GM10248 (cell line): ENCODE measurements at regions not wholly inside any gene's neighbourhood (a gene's known extent, or its start where the extent isn't known, plus 50 kb on each side); places are given as distances from the start of the nearest gene placed in this dataset.

Experiments
- CTCF ChIA-PET: fragments of 300-600 bp; sonication (Branson Sonifier 250); formaldehyde crosslinking; extraction: SDS; loops from one replicate; lab custom pipeline; 2021; ENCODE audit warnings: antibody characterized with exemption; lab: Yijun Ruan, JAX
- POLR2A ChIA-PET: fragments of 350-650 bp; sonication (Branson Sonifier 250); formaldehyde crosslinking; extraction: SDS; loops from one replicate; lab custom pipeline; 2020; ENCODE audit warnings: antibody characterized with exemption; lab: Yijun Ruan, JAX
- DNase-seq: peaks from one replicate; pipeline ENCODE4 v3.0.0; 2012; ENCODE audit errors: extremely low spot score
- TF ChIP-seq, protein P1 (sequence below): IDR thresholded peaks from 2 replicates; pipeline ENCODE4 v1.5.1; 2012; ENCODE audit warnings: mild to moderate bottlenecking, low read depth; ENCODE audit errors: extremely low read depth, missing control alignments, control extremely low read depth

- peak; percentile 76 for DNase-seq
- TF ChIP-seq, protein P1, sequence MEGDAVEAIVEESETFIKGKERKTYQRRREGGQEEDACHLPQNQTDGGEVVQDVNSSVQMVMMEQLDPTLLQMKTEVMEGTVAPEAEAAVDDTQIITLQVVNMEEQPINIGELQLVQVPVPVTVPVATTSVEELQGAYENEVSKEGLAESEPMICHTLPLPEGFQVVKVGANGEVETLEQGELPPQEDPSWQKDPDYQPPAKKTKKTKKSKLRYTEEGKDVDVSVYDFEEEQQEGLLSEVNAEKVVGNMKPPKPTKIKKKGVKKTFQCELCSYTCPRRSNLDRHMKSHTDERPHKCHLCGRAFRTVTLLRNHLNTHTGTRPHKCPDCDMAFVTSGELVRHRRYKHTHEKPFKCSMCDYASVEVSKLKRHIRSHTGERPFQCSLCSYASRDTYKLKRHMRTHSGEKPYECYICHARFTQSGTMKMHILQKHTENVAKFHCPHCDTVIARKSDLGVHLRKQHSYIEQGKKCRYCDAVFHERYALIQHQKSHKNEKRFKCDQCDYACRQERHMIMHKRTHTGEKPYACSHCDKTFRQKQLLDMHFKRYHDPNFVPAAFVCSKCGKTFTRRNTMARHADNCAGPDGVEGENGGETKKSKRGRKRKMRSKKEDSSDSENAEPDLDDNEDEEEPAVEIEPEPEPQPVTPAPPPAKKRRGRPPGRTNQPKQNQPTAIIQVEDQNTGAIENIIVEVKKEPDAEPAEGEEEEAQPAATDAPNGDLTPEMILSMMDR: no peak
- ChIA-PET CTCF (interaction anchor here (0.8 to 2.8 kb wide), 12 partner anchors 7 to 305 kb away, joined by 3 to 7 read pairs (median 4); partner anchors contain the start of gene MYLIP), POLR2A (interaction anchor here (0.7 to 1.8 kb wide), 4 partner anchors 21 to 230 kb away, joined by 3 to 14 read pairs (median 4); partner anchors contain the start of gene MYLIP)
These were observed 227.5 kb upstream of the MYLIP start for GRCh38 chr6:15901141-15902115.

- DNase-seq: no peak
- TF ChIP-seq, protein P1: no peak
- ChIA-PET POLR2A (interaction anchor here (0.7 kb wide), 1 partner anchor 949 kb away, joined by 7 read pairs; no protein-coding TSS in a partner anchor), CTCF (interaction anchor here (0.7 to 1.4 kb wide), 3 partner anchors 9 to 18 kb away, joined by 3 read pairs; no protein-coding TSS in a partner anchor)
These were observed 230.2 kb upstream of the MYLIP start for GRCh38 chr6:15898693-15899092.

- DNase-seq: no peak
- POLR2A ChIA-PET: no interaction called here
- CTCF ChIA-PET: interaction anchor here (1.1 to 2.1 kb wide), 4 partner anchors 9 to 23 kb away, joined by 3 to 6 read pairs (median 4); no protein-coding TSS in a partner anchor
- TF ChIP-seq, protein P1: no peak
These were observed 231.6 kb upstream of the MYLIP start for GRCh38 chr6:15897063-15897876.

GRCh38 chr6:15894973-15895725 lies 232.3 kb upstream of the DTNBP1 start:
- TF ChIP-seq, protein P1: no peak
- ChIA-PET POLR2A (no interaction called here), CTCF (interaction anchor here (0.9 to 2.1 kb wide), 6 partner anchors 9 to 204 kb away, joined by 3 to 6 read pairs (median 3); no protein-coding TSS in a partner anchor)
- DNase-seq: no peak

GRCh38 chr6:15893556-15894253 lies 230.9 kb upstream of the DTNBP1 start:
- DNase-seq: no peak
- ChIA-PET CTCF (interaction anchor here (0.8 to 1.4 kb wide), 3 partner anchors 8 to 34 kb away, joined by 3 to 5 read pairs (median 3); no protein-coding TSS in a partner anchor), POLR2A (no interaction called here)
- TF ChIP-seq, protein P1: peak; percentile 38
